ENCODE measurements at regions not wholly inside any gene's neighbourhood (a gene's known extent, or its start where the extent isn't known, plus 50 kb on each side); places are given as distances from the start of the nearest gene placed in this dataset.
"Not testable (repeated sequence)": the region's sequence is repeated elsewhere in the genome, so short reads cannot be mapped to it uniquely, and the experiment has no call there.

GRCh38 chr7:124647630-124648306, 117.8 kb downstream of the GPR37 start:
- in situ Hi-C loops (cut with HindIII; ENCODE audit: low pct_ligation_motif_present, low pct_unique_long_range_greater_than_20kb, low sequenced_read_pairs): no loop called here
- DNase-seq: no peak

GRCh38 chr7:124645704-124646103, 119.9 kb downstream of the GPR37 start:
- no peak for DNase-seq
- in situ Hi-C loops (cut with HindIII; ENCODE audit: low pct_ligation_motif_present, low pct_unique_long_range_greater_than_20kb, low sequenced_read_pairs): no loop called here

DNA sequence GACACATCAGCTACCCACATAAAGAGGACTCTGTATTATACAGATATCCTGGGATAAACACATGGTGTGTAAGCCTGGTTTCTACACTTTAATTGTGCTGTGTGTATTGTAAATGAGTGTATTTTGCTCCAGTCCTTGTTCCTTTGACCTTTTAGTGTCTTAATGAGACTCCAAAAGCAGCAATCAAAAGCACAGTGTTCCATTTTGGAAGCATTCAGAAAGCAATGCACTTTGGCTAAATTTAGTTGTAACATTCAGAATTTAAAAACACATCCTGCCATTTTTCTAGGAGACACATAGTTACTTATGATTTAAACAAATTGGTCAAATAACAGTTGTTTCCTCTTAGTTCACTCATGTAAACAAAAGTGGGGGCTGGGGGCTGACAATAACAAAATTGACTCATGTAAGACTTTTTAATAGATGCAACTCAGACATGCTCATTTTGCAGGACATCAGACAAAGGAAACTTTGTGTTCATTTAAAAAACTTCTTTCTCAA, 122.2 kb downstream of the GPR37 start:
- in situ Hi-C loops (cut with HindIII; ENCODE audit: low pct_ligation_motif_present, low pct_unique_long_range_greater_than_20kb, low sequenced_read_pairs): no loop called here
- no peak for DNase-seq

DNA sequence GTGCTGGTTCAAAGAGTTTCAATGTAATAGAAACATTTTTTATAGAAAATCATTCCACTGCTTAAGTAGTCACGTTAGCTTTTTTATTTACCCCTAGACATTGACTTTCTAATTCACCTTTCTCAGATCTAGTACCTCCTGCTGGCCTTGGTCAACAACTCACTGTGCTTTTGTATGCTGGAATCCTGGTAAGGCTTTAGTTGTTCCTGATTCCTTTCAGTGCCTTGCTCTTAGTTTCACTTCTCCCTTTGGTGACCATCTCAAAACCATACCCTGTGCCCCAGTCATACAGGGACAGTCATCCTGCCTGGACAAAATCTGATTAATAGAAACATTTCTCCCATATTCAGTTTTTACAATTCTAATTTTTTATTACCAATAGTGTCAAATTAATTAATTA, 130.2 kb downstream of the GPR37 start:
- in situ Hi-C loops (cut with HindIII; ENCODE audit: low pct_ligation_motif_present, low pct_unique_long_range_greater_than_20kb, low sequenced_read_pairs): no loop called here
- DNase-seq: no peak

DNA sequence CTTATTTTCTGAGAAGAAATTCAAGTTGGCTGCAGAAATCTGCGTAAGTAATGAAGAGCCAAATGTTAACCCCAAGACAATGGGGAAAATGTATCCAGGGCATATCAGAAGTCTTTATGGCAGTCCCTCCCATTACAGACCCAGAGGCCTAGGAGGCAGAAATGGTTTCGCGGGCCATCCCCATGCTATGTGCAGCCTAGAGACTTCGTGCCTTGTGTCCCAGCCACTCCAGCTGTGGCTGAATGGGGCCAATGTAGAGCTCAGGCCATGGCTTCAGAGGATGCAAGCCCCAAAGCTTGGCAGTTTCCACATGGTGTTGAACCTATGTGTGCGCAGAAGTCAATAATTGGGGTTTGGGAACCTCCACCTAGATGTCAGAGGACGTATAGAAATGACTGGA, 131.9 kb downstream of the GPR37 start:
- in situ Hi-C loops (cut with HindIII; ENCODE audit: low pct_ligation_motif_present, low pct_unique_long_range_greater_than_20kb, low sequenced_read_pairs): no loop called here
- DNase-seq: no peak

DNA sequence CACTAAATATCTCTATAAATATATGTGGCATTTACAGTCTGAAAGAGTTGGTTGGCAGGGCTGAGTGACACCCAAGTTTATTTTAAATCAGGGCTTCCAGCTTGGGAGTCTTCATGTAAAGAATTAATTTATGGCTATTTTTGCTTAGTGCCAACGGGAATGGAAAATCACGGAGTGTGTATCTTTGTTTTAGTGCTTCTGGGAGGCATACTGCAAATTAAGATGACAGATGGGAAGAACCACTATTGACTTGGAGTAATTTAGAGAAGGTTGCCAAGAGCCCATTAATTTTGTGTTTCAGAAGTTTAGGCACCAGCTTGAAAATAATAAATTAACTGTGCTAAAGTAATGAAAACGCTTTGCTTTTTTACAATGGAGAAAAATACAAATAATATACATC, 135.2 kb downstream of the GPR37 start:
- in situ Hi-C loops (cut with HindIII; ENCODE audit: low pct_ligation_motif_present, low pct_unique_long_range_greater_than_20kb, low sequenced_read_pairs): no loop called here
- no peak for DNase-seq

- DNase-seq: no peak
- in situ Hi-C loops (cut with HindIII; ENCODE audit: low pct_ligation_motif_present, low pct_unique_long_range_greater_than_20kb, low sequenced_read_pairs): no loop called here
Measured at GRCh38 chr7:124618871-124619270, 146.7 kb downstream of the GPR37 start.

GRCh38 chr7:124618051-124618450, 147.5 kb downstream of the GPR37 start:
- in situ Hi-C loops (cut with HindIII; ENCODE audit: low pct_ligation_motif_present, low pct_unique_long_range_greater_than_20kb, low sequenced_read_pairs); DNase-seq: not testable (repeated sequence)

- in situ Hi-C loops (cut with HindIII; ENCODE audit: low pct_ligation_motif_present, low pct_unique_long_range_greater_than_20kb, low sequenced_read_pairs): no loop called here
- DNase-seq: no peak
Measured at GRCh38 chr7:124603066-124603465, 162.5 kb downstream of the GPR37 start.

- DNase-seq: no peak
- in situ Hi-C loops (cut with HindIII; ENCODE audit: low pct_ligation_motif_present, low pct_unique_long_range_greater_than_20kb, low sequenced_read_pairs): no loop called here
Measured at GRCh38 chr7:124597509-124597908, 168.1 kb downstream of the GPR37 start.

DNA sequence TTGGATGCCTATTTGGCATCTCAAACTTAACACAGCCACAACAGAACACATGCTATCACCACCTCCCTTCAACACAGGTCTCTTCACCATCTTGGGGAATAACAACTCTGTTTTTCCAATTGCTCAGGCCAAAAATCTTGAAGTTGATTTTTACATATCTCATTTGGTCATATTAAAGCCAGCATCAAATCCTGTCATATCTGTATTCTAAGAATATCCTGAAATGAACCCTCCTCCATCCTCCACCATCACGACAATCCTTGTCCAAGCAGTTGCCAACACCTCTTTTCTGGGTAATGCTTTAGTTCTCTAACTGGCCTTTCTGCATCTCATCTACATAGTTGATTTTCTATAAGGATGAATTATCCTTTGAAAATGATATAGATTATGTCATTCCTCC, 168.7 kb downstream of the GPR37 start:
- no peak for DNase-seq
- in situ Hi-C loops (cut with HindIII; ENCODE audit: low pct_ligation_motif_present, low pct_unique_long_range_greater_than_20kb, low sequenced_read_pairs): no loop called here

DNA sequence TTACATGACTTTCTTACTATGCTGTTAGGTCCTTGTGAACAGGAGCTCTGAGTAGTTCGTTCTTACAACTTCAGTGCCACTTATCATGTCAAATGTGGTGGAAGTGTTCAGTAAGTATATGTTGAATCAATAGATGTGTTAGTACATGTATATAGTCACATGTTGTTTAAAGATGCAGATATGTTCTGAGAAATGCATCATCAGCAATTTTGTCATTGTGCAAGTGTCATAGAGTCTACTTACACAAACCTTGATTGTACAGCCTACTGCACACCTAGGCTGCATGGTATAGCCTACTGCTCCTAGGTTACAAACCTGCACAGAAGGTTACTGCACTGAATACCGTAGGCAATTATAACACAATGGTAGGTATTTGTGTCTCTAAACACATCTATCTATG, 174.8 kb downstream of the GPR37 start:
- DNase-seq: no peak
- in situ Hi-C loops (cut with HindIII; ENCODE audit: low pct_ligation_motif_present, low pct_unique_long_range_greater_than_20kb, low sequenced_read_pairs): no loop called here

DNA sequence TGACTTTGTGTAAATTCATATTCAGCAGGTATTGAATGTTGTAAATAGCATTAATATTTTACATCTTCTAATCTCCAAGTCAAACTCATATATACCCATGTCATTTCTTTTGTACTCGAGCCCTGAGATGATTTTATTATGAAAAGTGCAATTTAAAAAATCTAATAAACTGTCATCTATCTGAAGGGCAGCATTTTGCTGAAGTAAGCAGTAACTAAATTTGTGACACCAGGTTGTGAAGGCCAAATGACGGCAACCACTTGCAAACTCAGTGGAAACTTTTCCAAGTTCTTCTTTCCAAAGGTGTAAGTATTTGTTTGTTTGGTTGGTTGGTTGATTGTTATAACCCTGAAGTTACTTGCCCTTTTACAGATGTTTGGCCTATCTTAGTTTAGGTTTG, 188.3 kb downstream of the GPR37 start:
- in situ Hi-C loops (cut with HindIII; ENCODE audit: low pct_ligation_motif_present, low pct_unique_long_range_greater_than_20kb, low sequenced_read_pairs): no loop called here
- DNase-seq: no peak

GRCh38 chr7:124575176-124575575, 190.4 kb downstream of the GPR37 start:
- no peak for DNase-seq
- in situ Hi-C loops (cut with HindIII; ENCODE audit: low pct_ligation_motif_present, low pct_unique_long_range_greater_than_20kb, low sequenced_read_pairs): no loop called here

DNA sequence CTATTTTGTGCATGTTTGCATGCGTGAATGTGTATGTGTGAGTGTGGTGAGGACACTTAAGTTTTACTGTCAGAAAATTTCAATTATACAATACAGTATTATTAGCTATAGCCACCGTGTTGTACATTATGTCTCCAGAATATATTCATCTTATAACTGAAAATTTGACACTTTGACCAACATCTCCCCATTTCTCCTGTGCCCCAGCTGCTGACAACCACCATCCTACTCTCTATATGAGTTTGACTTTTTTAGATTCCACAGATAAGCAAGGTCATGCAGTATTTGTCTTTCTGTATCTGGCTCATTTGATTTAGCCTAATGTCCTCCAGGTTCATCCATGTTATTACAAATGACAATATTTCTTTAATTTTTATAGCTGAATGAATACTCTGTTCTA, 195.0 kb downstream of the GPR37 start:
- in situ Hi-C loops (cut with HindIII; ENCODE audit: low pct_ligation_motif_present, low pct_unique_long_range_greater_than_20kb, low sequenced_read_pairs): no loop called here
- DNase-seq: no peak

DNA sequence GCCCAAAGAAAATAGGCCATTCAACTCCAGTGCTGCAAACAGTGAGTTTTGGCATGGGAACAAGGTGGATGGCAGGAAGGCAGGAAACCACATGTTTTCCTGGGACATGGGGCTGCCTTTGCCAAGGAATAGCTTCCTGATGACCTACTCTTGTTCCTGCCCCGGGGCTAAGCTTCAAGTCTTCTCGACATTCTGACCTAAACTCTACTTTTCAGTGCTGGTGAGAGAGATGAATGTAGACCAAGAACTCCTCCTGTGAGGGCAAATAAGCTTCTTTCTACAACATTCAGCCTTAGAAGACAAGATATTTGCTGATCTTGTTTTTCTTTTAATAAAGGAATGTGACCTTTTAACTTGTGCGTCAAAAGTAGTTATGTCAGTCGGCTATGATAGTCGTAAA, 199.0 kb downstream of the GPR37 start:
- in situ Hi-C loops (cut with HindIII; ENCODE audit: low pct_ligation_motif_present, low pct_unique_long_range_greater_than_20kb, low sequenced_read_pairs): no loop called here
- DNase-seq: no peak

DNA sequence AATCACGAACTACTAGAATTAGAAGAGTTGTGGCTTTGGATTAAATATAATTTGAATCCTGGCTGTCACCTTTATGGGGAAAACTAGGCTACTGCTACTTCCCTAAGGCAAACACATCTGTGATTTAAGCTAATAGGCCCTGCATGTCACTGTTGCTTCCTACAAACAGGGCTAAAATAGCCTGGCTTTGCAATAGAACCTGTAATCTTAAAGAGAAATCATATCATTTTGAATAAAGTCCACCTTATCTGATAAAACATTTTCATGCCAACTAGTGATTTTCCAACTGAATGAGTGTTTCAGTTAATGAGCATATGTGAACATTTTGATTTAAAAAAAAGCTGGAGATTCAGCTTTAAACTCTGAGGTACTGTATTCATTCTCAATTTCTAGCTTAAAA, 208.0 kb downstream of the GPR37 start:
- in situ Hi-C loops (cut with HindIII; ENCODE audit: low pct_ligation_motif_present, low pct_unique_long_range_greater_than_20kb, low sequenced_read_pairs): no loop called here
- no peak for DNase-seq

- no peak for DNase-seq
- in situ Hi-C loops (cut with HindIII; ENCODE audit: low pct_ligation_motif_present, low pct_unique_long_range_greater_than_20kb, low sequenced_read_pairs): no loop called here
Measured at GRCh38 chr7:124557101-124557500, 208.5 kb downstream of the GPR37 start.

- no peak for DNase-seq
- in situ Hi-C loops (cut with HindIII; ENCODE audit: low pct_ligation_motif_present, low pct_unique_long_range_greater_than_20kb, low sequenced_read_pairs): no loop called here
Measured at GRCh38 chr7:124553502-124553901, 212.1 kb downstream of the GPR37 start.

DNA sequence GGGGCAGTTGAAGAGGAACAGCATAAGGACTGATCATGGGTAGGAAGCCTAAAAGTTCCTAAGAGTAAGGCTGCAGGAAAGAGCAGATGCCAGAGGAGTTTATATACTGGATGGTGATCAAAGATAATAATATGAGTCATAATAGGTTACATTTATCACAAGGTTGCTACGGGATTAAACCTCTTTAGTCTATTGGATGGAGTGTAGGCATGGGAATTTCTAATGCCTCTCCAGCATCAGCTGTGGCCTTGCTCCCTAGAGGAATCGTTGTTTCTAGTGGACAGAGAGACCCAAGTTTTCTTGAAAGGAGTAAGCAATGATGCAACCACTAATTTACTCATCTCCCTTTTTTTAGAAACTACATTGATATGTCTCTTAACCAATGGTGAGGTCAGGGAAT, 213.4 kb downstream of the GPR37 start:
- in situ Hi-C loops (cut with HindIII; ENCODE audit: low pct_ligation_motif_present, low pct_unique_long_range_greater_than_20kb, low sequenced_read_pairs): no loop called here

DNA sequence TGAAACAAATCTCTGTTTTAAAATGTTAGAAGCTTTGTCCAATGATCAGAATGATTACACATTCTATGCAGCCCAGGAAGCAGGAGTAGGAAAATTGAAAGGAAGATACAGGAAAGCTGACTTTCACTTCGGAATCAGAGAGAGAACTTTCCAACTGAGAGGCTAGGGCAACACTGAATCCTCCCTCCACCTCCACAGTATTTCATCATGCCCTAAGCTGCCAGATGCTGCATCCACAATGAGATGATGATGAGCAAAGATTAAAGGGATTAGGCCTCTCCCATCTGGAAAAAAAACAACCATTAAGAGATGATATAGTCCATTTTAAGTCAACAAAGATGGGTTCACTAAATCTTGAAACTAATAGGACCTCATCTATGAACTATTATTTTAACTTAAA, 215.6 kb downstream of the GPR37 start:
- in situ Hi-C loops (cut with HindIII; ENCODE audit: low pct_ligation_motif_present, low pct_unique_long_range_greater_than_20kb, low sequenced_read_pairs): no loop called here
- DNase-seq: no peak

More for the DNA sequence above, 213.4 kb downstream of the GPR37 start:
- no peak for DNase-seq

Data from ACHN (cell line).